ENCODE measurements at regions not wholly inside any gene's neighbourhood (a gene's known extent, or its start where the extent isn't known, plus 50 kb on each side); places are given as distances from the start of the nearest gene placed in this dataset.

DNA sequence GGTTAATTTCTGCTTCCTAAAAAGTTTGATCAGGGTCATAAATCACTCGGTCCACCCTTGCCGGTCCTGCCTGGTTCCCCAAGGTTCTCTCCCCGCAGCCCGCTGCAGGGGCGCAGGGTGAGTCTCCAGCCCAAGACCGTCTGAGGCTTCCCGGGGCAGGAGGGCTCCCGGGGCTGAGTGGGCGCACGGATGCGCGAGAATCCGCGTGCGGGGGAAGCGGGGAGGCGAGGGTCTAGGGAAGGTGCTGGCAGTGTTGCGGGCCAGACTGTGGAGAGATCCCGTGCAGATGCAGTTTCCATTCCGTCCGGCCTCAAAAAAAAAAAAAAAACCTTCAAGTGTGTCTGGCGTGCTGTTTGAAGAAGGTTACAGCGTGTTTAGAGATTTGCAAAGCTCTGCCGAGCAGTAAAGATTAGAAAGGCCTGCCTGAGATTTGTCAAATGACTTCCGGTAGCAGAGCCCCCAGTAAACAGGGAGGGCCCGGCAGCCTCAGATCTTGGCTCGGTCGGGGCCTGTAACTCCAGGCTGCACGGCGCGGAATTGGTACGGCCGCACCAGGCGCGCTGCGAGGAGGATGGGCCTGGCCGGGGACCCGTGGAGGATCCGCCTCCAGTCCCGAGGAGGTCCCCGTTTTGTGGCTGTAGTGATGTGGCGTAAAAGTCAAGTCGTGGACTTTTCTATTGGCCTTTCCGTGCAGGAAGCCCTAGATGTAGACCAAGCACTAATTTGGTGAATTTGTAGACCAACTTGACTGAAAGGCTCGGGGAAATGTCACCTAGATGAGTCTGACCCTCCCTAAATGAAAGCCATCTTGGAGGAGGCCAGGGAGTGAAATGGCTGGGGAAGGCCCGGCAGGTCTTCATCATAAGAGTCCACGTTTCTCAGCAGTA lies 293.2 kb upstream of the NFE2L3 start:
- DNase-seq (peak in 1 of 6 donors; percentile 63), ATAC-seq (no peak), FAIRE-seq (no peak)
- 17 to 18% methylated on average over 47 of the region's 47 CpGs for WGBS, 2 donors
- Histone ChIP-seq H3K36me3 (no peaks in the 10 kb centered on the region), H3K4me1 (no peaks in the 10 kb centered on the region), H3K27me3 (peaks cover 8 to 98% (median 83%) of the 10 kb centered on the region in 4 donors), H3K9me3 (no peaks in the 10 kb centered on the region), H3K4me3 (no peak overlapping the region), H3K27ac (no peak overlapping the region)
- intact Hi-C loops (cut with DNase I), result loop anchor here in 1 of 3 donors (10.0 kb wide), 1 partner anchor 1296 kb away; the partner anchor contains the start of genes HOXA3 and HOXA7
- TF ChIP-seq, protein P1, sequence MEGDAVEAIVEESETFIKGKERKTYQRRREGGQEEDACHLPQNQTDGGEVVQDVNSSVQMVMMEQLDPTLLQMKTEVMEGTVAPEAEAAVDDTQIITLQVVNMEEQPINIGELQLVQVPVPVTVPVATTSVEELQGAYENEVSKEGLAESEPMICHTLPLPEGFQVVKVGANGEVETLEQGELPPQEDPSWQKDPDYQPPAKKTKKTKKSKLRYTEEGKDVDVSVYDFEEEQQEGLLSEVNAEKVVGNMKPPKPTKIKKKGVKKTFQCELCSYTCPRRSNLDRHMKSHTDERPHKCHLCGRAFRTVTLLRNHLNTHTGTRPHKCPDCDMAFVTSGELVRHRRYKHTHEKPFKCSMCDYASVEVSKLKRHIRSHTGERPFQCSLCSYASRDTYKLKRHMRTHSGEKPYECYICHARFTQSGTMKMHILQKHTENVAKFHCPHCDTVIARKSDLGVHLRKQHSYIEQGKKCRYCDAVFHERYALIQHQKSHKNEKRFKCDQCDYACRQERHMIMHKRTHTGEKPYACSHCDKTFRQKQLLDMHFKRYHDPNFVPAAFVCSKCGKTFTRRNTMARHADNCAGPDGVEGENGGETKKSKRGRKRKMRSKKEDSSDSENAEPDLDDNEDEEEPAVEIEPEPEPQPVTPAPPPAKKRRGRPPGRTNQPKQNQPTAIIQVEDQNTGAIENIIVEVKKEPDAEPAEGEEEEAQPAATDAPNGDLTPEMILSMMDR (IDR thresholded peaks at IDR 0.05), result no peak

DNA sequence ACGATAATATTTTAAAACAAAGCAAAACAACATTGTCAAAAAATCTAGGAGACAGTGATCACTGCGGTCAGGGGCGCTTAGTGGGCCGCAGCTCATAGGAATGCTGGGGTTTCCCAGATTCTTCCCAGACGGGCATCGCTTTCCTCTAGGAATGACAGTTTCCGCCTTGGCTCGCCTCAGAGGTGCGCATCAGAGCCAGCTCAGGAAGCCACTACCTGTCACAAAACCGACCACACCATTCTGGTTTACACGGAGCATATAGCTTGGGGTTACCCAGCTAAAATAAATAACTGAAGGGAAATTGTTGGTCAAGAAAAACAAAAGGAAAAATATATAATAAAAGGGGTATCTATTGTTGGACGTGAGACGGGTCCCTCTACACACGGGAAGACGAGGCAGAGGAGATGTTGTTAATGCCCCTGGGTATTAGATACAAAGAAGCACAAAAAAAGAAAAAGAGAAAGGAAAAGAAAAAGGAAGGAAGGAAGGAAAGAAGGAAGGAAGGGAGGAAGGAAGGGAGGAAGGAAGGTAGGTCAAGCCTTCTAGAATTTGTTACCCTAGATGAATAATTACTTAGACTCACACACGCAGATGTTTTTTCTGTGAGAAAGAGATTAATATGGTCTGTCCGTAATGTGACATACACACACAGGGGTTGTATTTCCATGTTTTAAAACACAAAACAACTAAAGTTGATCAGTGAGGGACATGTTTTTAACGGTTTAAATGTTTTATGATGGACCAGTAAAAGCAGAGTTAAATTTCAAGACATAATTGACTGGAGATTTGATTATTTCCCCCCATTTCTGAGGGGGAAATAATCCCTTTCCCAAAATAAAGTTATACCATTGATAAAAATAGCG lies 292.4 kb upstream of the NFE2L3 start:
- TF ChIP-seq, protein P1 (IDR thresholded peaks at IDR 0.05), result no peak
- ATAC-seq, result no peak
- no peaks in the 10 kb centered on the region for H3K36me3 ChIP-seq
- FAIRE-seq, result no peak
- intact Hi-C loops (cut with DNase I), result loop anchor here in 1 of 3 donors (10.0 kb wide), 1 partner anchor 1295 kb away; the partner anchor contains the start of genes HOXA3 and HOXA7
- H3K9me3 ChIP-seq, result no peaks in the 10 kb centered on the region
- H3K4me1 ChIP-seq, result no peaks in the 10 kb centered on the region
- H3K27me3 ChIP-seq, result peaks cover 17 to 98% (median 87%) of the 10 kb centered on the region in 4 donors
- no peak for DNase-seq
- H3K27ac ChIP-seq, result no peak overlapping the region
- no peak overlapping the region for H3K4me3 ChIP-seq
- 20 to 22% methylated on average over 19 of the region's 19 CpGs for WGBS, 2 donors

DNA sequence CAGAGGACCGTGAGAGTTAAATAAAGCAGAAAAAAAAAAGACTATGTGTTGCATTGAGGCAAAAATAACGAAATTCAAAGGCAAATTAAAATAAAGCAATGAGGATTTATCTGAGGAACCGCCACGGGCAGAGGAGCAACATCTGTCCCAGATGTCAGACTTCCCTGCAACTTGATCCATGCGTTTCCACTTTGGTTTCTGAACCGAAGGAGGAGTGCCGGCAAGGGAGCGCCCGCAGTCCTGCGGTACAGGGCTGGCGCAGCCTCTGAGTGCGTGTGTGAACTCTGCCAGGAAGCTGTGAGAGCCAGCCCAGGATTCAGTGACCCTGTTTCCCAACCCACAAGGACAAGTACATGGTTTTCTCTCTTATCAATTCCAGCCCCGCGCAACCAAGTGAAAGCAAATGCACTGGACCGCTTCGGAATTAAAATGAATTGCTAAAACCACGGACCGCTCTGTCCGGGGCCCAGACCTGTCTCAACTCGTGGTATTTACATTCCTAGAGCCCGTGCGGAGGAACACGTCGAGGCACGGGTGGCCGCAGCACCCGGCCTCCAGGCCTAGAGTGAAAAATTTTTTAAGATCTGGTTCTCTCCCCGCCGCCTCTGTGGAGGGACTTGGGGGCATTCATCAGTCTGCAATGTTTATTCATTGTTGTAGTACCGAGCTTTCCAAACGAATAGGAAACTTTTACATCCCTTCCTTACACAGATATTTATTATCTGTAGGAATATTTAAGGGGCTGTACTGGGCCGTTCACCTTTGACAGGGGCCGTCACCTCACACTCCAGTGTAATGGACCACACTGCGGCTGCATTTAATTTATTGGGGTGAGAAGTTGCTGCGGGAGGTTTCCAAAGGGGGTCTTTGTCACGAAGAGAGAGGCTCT lies 291.5 kb upstream of the NFE2L3 start:
- TF ChIP-seq, protein P1 (IDR thresholded peaks at IDR 0.05), result no peak
- FAIRE-seq (no peak), DNase-seq (no peak), ATAC-seq (no peak)
- Histone ChIP-seq H3K4me3 (no peak overlapping the region), H3K9me3 (no peaks in the 10 kb centered on the region), H3K27ac (no peak overlapping the region), H3K27me3 (peaks cover 26 to 98% (median 88%) of the 10 kb centered on the region in 4 donors), H3K4me1 (no peaks in the 10 kb centered on the region), H3K36me3 (no peaks in the 10 kb centered on the region)
- intact Hi-C loops (cut with DNase I), result no loop called here
- 16 to 18% methylated on average over 36 of the region's 36 CpGs for WGBS, 2 donors

DNA sequence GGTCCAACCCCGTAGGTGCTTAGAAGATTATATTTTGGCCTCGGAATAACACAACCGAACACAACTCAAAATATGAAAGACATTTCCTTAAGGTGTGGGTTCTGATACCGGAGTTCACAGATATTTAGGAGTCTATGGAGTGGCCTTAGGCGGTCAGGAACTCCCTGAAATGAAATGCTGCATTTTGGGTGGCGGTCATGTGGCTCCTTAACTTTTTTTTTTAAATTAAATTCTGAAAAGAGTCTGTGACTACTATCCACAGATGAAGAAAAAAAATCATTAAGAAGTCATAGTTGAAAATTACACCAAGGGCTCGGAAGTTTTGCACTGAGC lies 290.9 kb upstream of the NFE2L3 start:
- H3K9me3 ChIP-seq, result no peaks in the 10 kb centered on the region
- H3K27me3 ChIP-seq, result peaks cover 26 to 98% (median 86%) of the 10 kb centered on the region in 4 donors
- no peak for DNase-seq
- no peaks in the 10 kb centered on the region for H3K36me3 ChIP-seq
- no peak for ATAC-seq
- no peak overlapping the region for H3K27ac ChIP-seq
- FAIRE-seq, result no peak
- no peak overlapping the region for H3K4me3 ChIP-seq
- 20 to 22% methylated on average over 7 of the region's 7 CpGs for WGBS, 2 donors
- TF ChIP-seq, protein P1 (IDR thresholded peaks at IDR 0.05), result no peak
- H3K4me1 ChIP-seq, result no peaks in the 10 kb centered on the region
- intact Hi-C loops (cut with DNase I), result no loop called here
